ENCODE measurements at regions not wholly inside any gene's neighbourhood (a gene's known extent, or its start where the extent isn't known, plus 50 kb on each side); places are given as distances from the start of the nearest gene placed in this dataset.

DNA sequence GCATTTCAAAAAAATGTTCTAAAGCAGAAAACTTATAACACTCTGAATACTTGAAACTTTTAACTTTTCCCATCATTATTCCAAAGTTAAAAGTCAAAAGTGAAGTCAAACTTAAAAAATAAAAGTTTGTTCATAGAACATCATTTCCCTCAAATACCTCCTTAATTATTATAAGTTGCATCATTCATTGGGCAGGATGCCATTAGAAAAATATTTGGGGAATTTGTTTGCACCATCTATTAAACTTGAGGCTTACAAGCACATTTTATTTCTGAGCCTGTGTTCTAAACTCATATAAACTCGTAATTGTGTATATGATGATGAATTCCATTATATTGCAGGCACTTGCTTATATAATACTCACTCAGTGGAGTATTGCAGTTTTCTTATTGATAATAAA is 588.0 kb upstream of the NRXN1 start:
- DNase-seq (ENCODE audit: low read depth in 4 of 4, low spot score in 1 of 4): no peak

DNA sequence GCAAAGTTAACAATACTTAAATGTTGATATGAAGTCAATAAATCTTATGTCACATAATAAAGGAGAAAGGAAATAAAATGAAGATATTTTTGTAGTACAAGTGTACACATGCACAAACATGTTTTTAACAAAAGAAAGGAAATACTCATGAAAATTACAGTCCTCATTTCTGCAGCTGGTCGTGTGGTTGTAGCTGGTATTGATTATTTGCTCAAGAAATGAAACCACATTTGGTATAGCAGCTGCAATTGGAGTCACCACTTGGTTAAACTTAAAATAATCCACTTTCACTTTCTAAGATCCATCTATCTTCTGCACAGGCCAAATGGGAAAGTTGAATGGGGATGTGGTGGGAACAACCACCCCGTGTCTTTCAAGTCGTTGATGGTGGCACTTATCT is 580.5 kb upstream of the NRXN1 start:
- no peak for DNase-seq (ENCODE audit: low read depth in 4 of 4, low spot score in 1 of 4)

DNA sequence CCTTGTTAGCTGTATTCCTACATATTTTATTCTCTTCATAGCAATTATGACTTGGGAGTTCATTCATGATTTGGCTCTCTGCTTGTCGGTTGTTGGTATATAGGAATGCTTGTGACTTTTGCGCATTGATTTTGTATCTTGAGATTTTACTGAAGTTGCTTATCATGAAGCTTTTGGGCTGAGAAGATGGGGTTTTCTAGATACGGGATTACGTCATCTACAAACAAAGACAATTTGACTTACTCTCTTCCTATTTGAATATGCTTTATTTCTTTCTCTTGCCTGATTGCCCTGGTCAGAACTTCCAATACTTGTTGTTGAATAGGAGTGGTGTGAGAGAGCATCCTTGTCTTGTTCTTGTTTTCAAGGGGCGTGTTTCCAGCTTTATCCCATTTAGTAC is 569.8 kb upstream of the NRXN1 start:
- no peak for DNase-seq (ENCODE audit: low read depth in 4 of 4, low spot score in 1 of 4)

DNA sequence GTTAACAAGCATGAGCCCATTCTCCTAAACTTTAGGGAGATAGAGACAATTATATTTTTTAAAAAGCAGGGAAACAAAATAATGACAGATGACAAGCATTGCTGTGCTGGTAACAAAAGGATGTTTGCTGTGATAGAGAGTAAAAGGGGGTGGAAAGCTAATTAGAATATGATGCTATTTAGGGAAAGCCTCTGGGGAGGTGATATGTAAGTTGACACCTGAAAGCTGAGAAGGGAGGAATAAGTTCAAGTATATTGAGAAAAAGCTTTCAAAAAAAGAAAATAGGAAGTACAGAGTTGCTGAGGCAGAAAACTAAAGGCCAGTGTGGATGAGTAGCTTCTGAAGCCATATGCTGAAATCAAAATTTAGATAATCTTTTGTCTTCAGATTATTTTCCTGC is 565.2 kb upstream of the NRXN1 start:
- DNase-seq (ENCODE audit: low read depth in 4 of 4, low spot score in 1 of 4): no peak

DNA sequence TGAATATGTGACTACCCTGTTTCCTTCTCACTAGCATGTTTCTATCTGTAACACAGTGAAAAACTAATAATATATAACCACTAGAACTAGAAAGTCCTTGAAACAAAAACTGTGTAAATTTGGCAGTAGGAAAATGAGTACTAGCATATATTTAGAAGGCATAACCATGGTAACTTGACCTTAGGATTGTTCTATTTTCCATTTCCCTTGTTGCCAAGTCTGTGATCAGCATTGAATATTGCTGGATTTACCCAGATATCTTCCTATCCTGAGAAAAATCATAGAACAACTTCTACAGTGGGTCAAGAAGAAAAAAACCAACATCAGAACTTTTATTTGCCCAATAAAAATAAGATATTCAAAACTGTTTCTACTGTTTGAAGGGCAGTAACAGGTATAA is 563.9 kb upstream of the NRXN1 start:
- no peak for DNase-seq (ENCODE audit: low read depth in 4 of 4, low spot score in 1 of 4)

DNA sequence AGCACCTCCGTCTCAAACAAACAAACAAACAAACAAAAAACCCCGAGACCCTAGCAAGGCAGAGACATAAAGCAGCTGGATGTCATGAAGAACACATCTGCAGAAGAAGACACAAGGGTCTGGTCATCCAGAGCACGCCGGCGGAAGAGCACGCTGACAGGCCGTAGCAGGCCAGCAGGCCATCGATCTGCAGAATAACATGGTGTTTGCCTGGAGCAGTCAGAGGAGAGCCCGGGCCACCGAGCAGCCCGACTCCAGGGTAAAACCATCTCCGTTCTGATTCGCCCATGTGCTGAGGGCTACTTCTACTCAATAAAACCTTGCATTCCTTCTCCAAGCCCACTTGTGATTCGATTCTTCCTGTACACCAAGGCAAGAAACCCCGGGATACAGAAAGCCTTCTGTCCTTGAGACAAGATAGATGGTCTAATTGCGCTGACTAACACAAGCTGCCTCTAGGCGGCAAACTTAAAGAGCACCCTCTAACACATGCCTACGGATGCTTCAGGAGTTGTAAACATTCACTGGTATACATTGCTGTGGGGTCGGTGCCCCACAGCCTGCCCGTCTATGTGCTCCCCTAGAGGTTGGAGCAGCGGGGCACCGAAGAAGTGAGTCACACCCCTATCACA is 549.8 kb upstream of the NRXN1 start:
- no peak for DNase-seq (ENCODE audit: low read depth in 4 of 4, low spot score in 1 of 4)

DNA sequence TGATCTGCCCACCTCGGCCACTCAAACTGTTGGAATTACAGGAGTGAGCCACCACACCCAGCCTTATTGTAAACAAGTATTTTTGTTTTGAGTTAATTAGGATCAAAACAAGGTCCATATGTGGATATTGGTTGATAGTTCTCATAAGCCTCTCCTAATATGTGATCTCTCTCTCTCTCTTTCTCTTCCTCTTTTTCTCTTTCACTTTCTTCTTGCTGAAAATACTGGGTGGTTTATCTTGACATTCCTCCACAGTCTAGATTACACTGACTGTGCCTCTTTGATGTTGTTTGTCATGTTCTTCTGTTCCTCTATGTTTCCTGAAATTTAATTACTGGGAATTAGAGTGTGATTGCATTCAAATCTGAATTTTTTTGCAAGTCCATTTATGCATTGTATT is 547.5 kb upstream of the NRXN1 start:
- DNase-seq (ENCODE audit: low read depth in 4 of 4, low spot score in 1 of 4): no peak

DNA sequence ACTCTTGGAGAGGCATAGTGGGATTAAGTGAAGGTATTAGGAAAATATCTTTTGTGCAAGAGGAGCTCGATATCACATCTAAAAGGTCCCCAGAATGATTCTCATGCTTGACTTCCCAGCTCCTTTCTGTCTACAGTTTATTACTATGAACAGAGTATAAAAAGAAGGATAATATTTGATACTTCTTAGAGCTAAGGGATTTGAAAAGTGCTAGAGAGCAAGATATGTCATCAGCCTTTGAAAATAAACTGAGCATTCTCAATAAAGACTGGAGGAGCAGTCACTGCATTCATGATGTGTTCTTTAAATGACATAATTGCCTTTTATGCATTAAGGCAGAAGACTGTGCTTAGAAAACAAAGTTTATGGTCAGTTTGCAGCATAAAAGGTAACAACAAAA is 543.2 kb upstream of the NRXN1 start:
- DNase-seq (ENCODE audit: low read depth in 4 of 4, low spot score in 1 of 4): no peak

DNA sequence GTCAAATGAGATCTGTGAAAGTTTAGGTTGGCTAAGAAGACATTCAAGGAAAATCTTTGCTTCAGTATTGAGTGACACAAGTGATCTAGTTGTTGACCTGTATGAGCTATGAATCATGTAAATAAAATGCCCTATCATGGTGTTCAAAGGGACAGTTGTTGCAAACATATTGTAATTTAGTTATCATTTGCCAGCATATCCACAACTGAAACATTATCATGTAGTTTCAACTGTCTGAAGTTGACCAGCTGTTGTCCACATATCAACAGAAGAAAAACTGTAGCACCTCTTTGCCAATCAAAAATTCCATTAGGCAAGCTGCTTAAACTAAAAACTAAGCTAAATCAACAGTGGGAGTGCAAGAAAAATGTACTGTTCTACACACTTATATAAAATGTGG is 527.1 kb upstream of the NRXN1 start:
- DNase-seq (ENCODE audit: low read depth in 4 of 4, low spot score in 1 of 4): no peak

DNA sequence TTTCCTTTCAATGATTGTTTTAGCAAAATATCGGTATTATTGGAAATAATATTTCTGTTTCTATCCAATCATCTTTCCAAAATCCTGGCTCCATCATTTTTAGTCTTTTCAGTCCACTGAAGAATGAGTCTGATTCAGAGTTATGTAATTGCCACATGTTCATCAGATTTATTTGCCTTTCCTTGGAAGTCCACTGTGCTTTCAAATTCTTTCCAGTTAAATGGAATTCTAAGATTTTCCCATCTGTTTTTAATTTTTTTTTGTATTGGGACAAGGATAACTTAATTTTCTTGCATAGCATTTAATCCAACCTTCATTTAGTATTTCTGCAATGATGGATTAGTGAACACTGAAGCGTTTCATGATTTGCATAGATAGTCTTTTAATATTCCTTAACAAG is 521.5 kb upstream of the NRXN1 start:
- DNase-seq (ENCODE audit: low read depth in 4 of 4, low spot score in 1 of 4): no peak

DNA sequence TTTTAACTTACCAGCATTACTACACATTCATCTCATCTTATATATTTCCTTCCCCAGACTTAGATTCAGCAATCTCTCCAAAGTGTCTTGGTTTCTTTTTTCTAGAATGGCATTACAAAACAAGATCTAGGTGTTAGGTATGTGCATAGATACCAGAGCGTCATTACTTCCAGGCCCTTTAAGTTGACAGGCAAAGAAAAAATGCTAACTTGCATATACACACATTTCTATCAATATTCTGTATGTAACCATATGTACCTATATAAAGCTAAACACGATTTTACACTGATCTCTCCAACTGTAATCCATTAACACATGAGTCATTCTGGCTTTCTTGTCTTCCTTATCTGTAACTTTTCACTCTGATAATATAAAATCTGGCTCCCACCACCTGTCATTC is 503.8 kb upstream of the NRXN1 start:
- DNase-seq (ENCODE audit: low read depth in 4 of 4, low spot score in 1 of 4): no peak

DNA sequence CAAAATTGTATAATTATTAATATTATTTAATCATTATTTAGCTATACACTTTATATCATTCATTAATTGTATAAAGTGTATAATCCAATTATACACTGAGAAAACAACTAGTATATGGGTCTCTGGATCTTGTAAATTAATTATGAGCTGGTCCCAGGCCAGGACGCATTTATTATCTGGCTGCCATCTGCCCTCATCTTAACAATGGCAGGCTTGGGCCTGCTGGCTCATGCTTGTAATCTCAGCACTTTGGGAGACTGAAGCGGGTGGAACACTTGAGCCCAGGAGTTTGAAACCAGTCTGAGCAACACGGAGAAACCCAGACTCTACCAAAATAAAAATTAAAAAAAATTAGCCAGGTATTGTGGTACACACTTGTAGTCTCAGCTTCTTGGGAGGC is 502.2 kb upstream of the NRXN1 start:
- no peak for DNase-seq (ENCODE audit: low read depth in 4 of 4, low spot score in 1 of 4)

DNA sequence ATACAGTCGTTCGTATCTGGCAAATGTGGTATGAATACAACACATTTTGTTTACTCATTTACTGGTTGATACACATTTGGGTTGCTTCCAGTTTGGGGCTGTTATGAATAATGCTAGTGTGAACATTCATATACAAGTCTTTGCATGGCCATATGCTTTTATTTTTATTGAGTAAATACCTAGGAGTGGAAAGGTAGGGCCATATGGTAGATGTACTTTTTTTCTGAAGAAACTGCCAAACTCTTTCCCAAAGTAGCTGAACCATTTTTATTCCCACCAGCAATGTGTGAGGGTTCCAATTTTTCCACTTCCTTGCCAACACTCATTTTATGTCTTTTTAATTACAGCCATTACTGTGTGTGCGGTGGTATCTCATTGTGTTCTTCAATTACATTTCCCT is 496.2 kb upstream of the NRXN1 start:
- DNase-seq (ENCODE audit: low read depth in 4 of 4, low spot score in 1 of 4): no peak

DNA sequence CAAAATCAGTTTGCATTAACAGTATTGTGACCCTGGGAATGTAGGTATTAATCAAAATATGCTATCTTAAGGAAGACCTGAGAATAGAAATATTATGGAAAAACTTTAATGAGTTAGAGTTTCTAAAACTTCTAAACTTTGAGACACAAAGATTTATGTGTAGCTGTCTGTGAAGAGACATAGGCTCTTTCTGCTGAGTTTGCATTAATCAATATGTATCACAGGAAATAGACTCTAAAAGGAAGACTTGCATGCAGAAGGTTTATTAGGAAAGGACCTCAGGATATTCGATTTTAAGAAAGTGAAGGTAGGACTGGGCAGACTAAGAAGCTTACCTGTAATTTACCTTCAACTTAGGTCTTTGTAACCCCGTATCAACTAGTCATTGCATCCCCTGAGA is 494.8 kb upstream of the NRXN1 start:
- no peak for DNase-seq (ENCODE audit: low read depth in 4 of 4, low spot score in 1 of 4)

DNA sequence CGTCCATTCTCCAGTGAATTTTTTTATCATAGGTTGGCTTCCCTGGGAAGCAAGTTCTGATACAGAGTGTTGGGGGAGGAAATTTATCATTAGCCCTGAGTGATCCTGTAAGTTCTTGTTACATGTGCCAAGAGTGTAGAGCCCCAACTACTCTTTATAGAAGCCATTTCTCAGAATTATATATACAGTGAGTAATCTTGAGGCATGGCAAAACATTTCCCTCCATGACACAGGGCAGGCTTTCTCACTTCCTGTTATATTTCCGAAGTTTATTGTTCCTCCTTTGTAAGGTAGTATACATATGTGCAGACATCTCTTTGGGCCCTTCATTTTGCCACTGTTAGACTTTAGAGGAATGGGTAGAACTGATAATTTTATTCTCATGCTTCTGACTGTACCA is 484.7 kb upstream of the NRXN1 start:
- no peak for DNase-seq (ENCODE audit: low read depth in 4 of 4, low spot score in 1 of 4)

DNA sequence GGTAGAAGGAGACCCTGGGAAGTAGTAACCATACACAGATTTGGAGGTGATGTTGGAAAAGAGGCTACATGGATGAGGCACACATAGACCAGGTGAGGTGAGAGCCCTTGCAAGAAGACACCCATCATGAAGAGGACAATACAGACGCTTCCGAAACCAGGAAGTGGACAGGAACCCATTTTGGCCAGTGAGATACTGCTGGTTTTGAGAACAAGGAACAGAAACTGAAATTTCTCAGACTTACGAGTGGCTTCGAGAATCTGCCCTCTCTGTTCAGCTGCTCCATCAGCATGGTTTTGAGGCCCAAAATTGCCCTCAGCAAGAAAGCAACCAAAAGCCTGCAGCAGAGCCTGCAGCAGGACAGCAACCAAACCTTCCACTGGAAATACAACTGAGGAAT is 479.1 kb upstream of the NRXN1 start:
- no peak for DNase-seq (ENCODE audit: low read depth in 4 of 4, low spot score in 1 of 4)

DNA sequence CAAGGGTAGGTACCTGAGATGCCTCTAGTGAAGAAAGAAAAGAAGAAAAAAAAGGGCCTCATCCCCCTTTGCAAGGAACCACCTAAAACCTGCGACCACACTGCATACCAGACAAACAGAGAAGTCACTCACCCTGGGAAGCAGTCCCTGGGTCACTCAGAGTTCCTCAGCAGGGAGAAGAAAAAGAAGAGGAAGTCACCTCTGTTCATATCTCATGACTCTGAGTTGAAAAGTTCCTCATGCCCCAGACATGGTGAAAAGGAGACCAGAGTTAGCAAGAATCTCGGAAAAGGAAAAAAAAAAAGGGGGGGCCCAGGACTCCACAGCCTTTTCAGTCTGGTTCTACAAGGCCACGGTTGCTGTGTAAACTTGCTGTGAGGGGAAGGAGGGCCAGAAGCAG is 478.4 kb upstream of the NRXN1 start:
- DNase-seq (ENCODE audit: low read depth in 4 of 4, low spot score in 1 of 4): no peak

DNA sequence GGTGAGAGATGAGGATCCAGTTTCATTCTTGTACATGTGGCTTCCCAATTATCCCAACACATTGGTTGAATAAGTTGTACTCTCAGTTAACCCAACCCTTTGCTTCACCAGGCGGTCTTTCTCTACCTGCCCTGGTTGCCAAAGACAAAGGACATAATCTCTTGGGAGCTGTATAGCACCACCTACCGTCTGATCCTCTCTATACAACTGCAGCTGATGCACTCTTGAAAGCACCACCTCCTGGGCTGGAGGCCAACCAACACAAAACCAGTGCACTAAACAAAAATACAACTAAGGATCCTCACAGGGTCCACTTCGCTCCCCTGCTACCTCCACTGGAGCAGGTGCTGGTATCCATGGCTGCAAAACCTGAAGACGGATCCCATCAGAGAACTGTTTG is 473.6 kb upstream of the NRXN1 start:
- DNase-seq (ENCODE audit: low read depth in 4 of 4, low spot score in 1 of 4): no peak

DNA sequence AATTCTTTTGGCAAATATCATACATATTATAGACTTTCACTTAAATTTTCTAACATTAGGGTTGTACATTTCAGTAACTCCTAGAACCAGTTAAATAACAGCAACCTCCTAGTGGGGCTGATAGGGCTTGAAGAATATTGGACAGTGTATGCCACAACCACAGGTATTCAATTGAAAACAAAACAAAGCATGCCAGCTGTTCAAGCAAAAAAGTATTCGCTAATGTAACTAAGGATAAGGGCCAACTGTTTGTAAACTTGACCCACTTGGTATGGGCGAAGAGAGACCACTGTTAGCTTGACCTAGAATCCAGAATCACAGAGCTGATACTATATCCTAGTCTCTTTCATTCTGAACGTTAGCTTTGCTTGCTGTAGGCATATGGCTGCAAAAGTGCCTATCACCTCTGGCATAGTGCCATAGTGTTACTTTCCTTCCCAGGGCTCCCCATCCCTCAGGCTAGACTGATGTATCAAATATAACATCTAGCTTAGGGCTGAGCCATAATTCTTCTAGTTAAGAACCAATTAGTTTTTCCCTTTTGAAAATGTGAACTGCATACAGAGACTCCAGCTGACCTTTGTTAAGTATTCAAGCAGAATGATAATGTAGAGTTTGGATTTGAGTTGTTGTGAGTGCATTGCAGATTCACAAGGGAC is 458.8 kb upstream of the NRXN1 start:
- DNase-seq (ENCODE audit: low read depth in 4 of 4, low spot score in 1 of 4): no peak

DNA sequence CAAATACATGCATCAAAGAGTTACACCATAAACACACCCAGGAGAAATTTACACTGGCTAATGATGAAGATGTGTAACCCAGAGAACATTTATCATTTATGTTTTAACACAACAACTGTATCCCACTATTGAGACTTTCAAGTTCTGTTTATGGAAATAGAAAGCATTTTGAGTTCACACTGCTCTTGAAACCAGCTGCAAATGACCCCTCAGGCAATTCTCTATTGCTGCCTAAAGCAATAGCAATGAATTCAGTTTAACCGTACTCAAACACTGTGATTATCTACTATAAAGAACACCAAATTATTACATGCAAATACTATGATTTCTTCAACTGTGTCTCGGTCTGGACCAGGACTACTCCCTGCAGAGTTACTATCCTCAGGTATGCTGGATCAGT is 452.7 kb upstream of the NRXN1 start:
- no peak for DNase-seq (ENCODE audit: low read depth in 4 of 4, low spot score in 1 of 4)

DNA sequence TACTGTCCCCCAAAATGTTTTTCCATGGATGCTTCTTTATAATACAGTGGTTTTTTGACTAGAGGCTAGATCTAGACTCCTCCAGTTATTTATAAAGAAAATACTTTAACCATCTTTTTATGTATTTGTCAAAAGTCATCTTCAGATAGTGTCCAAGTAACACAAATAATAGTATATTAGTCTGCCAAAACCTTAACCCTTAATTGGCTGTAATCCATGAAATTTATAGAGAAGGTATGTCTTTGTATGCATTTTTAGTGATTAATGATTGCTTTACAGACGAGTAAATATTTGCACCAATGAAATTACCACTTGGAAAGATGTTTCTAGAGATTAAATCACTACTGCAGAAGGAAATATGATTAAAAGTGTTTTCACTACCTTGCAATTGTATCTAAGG is 451.8 kb upstream of the NRXN1 start:
- no peak for DNase-seq (ENCODE audit: low read depth in 4 of 4, low spot score in 1 of 4)

DNA sequence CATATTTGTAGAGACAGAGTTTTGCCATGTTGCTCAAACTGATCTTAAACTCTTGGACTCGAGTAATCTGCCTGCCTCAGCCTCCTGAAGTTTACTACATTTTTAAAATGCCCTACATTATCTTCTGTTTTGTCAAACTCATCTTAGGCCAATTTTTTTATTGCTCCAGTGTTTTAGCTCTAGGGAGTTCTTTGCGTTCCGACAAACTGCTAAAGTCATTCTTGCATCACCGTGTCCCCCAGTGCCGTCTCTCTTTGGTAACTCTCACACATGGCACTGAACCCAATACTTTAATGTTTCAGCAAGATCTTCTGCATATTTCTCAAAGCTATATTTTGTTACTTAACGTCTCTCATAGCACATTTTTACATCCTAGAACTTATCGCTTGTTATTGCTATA is 440.9 kb upstream of the NRXN1 start:
- DNase-seq (ENCODE audit: low read depth in 4 of 4, low spot score in 1 of 4): no peak

DNA sequence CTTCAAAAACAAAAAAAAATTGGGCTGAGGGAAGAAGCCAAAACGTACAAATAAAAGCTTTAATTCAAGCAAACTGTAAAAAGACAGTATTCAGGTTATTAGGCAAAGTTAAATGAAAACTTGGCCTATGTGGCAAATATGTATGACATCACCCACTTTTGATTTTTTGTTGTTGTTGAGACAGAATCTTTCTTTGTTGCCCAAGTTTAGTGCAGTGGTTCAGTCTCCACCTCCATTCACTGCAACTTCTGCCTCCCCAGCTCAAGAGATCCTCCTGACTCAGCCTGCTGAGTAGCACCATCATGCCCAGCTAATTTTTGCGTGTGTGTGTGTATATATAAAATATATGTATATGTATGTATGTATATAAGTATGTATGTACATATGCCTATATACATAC is 440.4 kb upstream of the NRXN1 start:
- DNase-seq (ENCODE audit: low read depth in 4 of 4, low spot score in 1 of 4): no peak

DNA sequence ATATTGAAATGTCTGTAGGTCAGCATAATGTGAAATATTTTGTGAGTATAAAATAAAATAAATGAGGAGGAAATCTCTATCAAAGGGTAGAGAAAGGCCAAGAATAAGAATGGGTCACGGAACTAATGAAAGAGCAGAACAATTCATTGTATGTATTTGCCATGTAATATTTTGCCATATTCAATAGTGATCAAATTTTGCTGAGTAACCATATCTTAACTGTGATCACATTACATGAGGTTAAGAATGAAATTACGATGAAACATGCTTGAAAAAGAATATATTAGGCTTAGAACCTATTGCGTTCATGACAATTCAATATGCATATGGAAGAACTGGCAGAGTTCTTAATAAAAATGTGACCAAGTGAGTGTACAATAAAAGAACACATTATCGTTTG is 437.2 kb upstream of the NRXN1 start:
- DNase-seq (ENCODE audit: low read depth in 4 of 4, low spot score in 1 of 4): no peak

Measured in stimulated activated CD4-positive, alpha-beta T cell treated with anti-CD3 and anti-CD28 coated beads, Interleukin-1b, Interleukin-23, amount 100 ng/mL, for 24 hours (primary cell).